SK-N-SH (cell line): ENCODE measurements at regions not wholly inside any gene's neighbourhood (a gene's known extent, or its start where the extent isn't known, plus 50 kb on each side); places are given as distances from the start of the nearest gene placed in this dataset.

Source experiments
- CTCF ChIA-PET: fragments of 300-600, 350-600 bp; formaldehyde crosslinking; extraction: SDS; loops from one replicate; lab custom pipeline; 2021; lab: Yijun Ruan, JAX
- POLR2A ChIA-PET: fragments of 350-600 bp; sonication (Branson Sonifier 250); formaldehyde crosslinking; extraction: SDS; loops from one replicate; lab custom pipeline; 2020; ENCODE audit warnings: antibody characterized with exemption, inconsistent platforms; lab: Yijun Ruan, JAX
- DNase-seq: peaks from one replicate; pipeline ENCODE4 v3.0.0; 2012
- H2AFZ ChIP-seq: fragments of 200-600 bp; sonication (generic); 2 replicates; pipeline ENCODE4 v1.8.1; 2016; ENCODE audit warnings: antibody characterized with exemption, mild to moderate bottlenecking, low read depth
- H3F3A ChIP-seq: fragments of 200-600 bp; sonication (generic); replicated peaks from 2 replicates; pipeline ENCODE3; 2016; ENCODE audit warnings: antibody characterized with exemption, mild to moderate bottlenecking; ENCODE audit not compliant: insufficient read depth
- H3K27ac ChIP-seq, 2 experiments: fragments of 200-500 bp in 1 of 2; fragments of 200-600 bp in 1 of 2; sonication (Bioruptor generic) in 1 of 2; sonication (generic), shearing (Covaris generic) in 1 of 2; 2 replicates each; pipeline versions ENCODE4 v1.5.1 to v1.6.1; 2014 to 2016; ENCODE audit warnings: low read depth in 2 of 2, inconsistent platforms in 1 of 2, low read length in 1 of 2, mild to moderate bottlenecking in 1 of 2, mixed read lengths in 1 of 2
- H3K27me3 ChIP-seq: fragments of 200-600 bp; sonication (generic), shearing (Covaris generic); 2 replicates; pipeline ENCODE4 v1.6.1; 2016; ENCODE audit warnings: mixed run types; ENCODE audit not compliant: insufficient read depth
- H3K36me3 ChIP-seq, 2 experiments: fragments of 200-500 bp in 1 of 2; fragments of 200-600 bp in 1 of 2; sonication (Bioruptor generic) in 1 of 2; sonication (generic) in 1 of 2; replicated peaks in 1 of 2; 2 replicates each; pipeline versions ENCODE3 to v1.5.1; 2014 to 2016; ENCODE audit warnings: low read length in 1 of 2, mild to moderate bottlenecking in 1 of 2; ENCODE audit not compliant: insufficient read depth in 2 of 2, control insufficient read depth in 1 of 2
- H3K4me1 ChIP-seq, 2 experiments: fragments of 200-500 bp in 1 of 2; fragments of 200-600 bp in 1 of 2; sonication (Bioruptor generic) in 1 of 2; sonication (generic), shearing (Covaris generic) in 1 of 2; 2 replicates each; pipeline versions ENCODE4 v1.5.1 to v1.6.1; 2014 to 2016; ENCODE audit warnings: low read depth in 1 of 2, low read length in 1 of 2, mixed run types in 1 of 2; ENCODE audit not compliant: insufficient read depth in 2 of 2, control insufficient read depth in 1 of 2
- H3K4me2 ChIP-seq: fragments of 200-600 bp; sonication (generic), shearing (Covaris generic); 2 replicates; pipeline ENCODE4 v1.6.1; 2017; ENCODE audit warnings: mixed run types
- H3K4me3 ChIP-seq, 2 experiments: fragments of 200-500 bp in 1 of 2; fragments of 200-600 bp in 1 of 2; sonication (Bioruptor generic) in 1 of 2; sonication (generic), shearing (Covaris generic) in 1 of 2; 2 replicates each; pipeline versions ENCODE4 v1.5.1 to v1.8.1; 2014 to 2016; ENCODE audit warnings: low read depth in 2 of 2, inconsistent platforms in 1 of 2, low read length in 1 of 2, mild to moderate bottlenecking in 1 of 2, mixed read lengths in 1 of 2, moderate library complexity in 1 of 2
- H3K79me2 ChIP-seq: fragments of 200-600 bp; sonication (generic); 2 replicates; pipeline ENCODE4 v1.8.1; 2017; ENCODE audit warnings: mild to moderate bottlenecking; ENCODE audit not compliant: insufficient read depth
- H3K9ac ChIP-seq: fragments of 200-600 bp; sonication (generic); 2 replicates; pipeline ENCODE4 v1.6.1; 2017; ENCODE audit warnings: mixed run types
- H3K9me2 ChIP-seq: fragments of 200-600 bp; sonication (generic); 2 replicates; pipeline ENCODE4 v1.6.1; 2017; ENCODE audit warnings: mixed run types
- H3K9me3 ChIP-seq: fragments of 200-600 bp; sonication (generic); 2 replicates; pipeline ENCODE4 v1.6.1; 2017; ENCODE audit warnings: mixed run types, mild to moderate bottlenecking, moderate library complexity
- H4K20me1 ChIP-seq: fragments of 200-600 bp; sonication (generic); 2 replicates; pipeline ENCODE4 v1.6.1; 2017; ENCODE audit warnings: mild to moderate bottlenecking, mixed run types; ENCODE audit not compliant: insufficient read depth
- CHD2 ChIP-seq: fragments of 150-350 bp; IDR thresholded peaks from 2 replicates; pipeline ENCODE4 v1.6.1; 2018; ENCODE audit warnings: low read length; ENCODE audit not compliant: partially characterized antibody
- ELF1 ChIP-seq: IDR thresholded peaks from 2 replicates; pipeline ENCODE4 v1.4.0; 2012
- EP300 ChIP-seq, 2 experiments: IDR thresholded peaks; 2 replicates each; pipeline versions ENCODE4 v1.4.0 to v1.6.1; 2012; ENCODE audit warnings: borderline replicate concordance in 1 of 2, low read depth in 1 of 2, low read length in 1 of 2
- FOXJ3 ChIP-seq: sonication (generic); formaldehyde crosslinking; IDR thresholded peaks from 2 replicates; pipeline ENCODE4 v1.5.1; 2020; ENCODE audit warnings: mild to moderate bottlenecking, missing genetic modification reagents
- FOXM1 ChIP-seq: IDR thresholded peaks from 2 replicates; pipeline ENCODE4 v1.4.0; 2012; ENCODE audit warnings: low read depth, mild to moderate bottlenecking
- GABPA ChIP-seq: IDR thresholded peaks from 2 replicates; pipeline ENCODE4 v1.4.0; 2012; ENCODE audit warnings: low read depth, mild to moderate bottlenecking
- GATA2 ChIP-seq: sonication (generic); formaldehyde crosslinking; IDR thresholded peaks from 2 replicates; pipeline ENCODE4 v1.5.0; 2020; ENCODE audit warnings: mild to moderate bottlenecking, missing genetic modification reagents
- MXI1 ChIP-seq: IDR thresholded peaks from 2 replicates; pipeline ENCODE4 v1.6.1; 2012; ENCODE audit warnings: mild to moderate bottlenecking, low read depth, low read length, improper control_type of control experiment
- NRF1 ChIP-seq: IDR thresholded peaks from 2 replicates; pipeline ENCODE4 v1.6.1; 2012; ENCODE audit warnings: low read depth, mild to moderate bottlenecking, low read length
- PBX3 ChIP-seq: IDR thresholded peaks from 2 replicates; pipeline ENCODE4; 2012
- POLR2AphosphoS5 ChIP-seq: IDR thresholded peaks from 2 replicates; pipeline ENCODE4 v1.6.1; 2012; ENCODE audit warnings: low read depth, low read length
- RAD21 ChIP-seq: IDR thresholded peaks from 2 replicates; pipeline ENCODE4 v1.6.1; 2012; ENCODE audit warnings: mild to moderate bottlenecking, low read length
- RCOR1 ChIP-seq: fragments of 150-350 bp; IDR thresholded peaks from 2 replicates; pipeline ENCODE4 v1.6.1; 2017; ENCODE audit warnings: antibody characterized with exemption, low read length
- RFX5 ChIP-seq: IDR thresholded peaks from 2 replicates; pipeline ENCODE4 v1.6.1; 2012; ENCODE audit warnings: mild to moderate bottlenecking, improper control_type of control experiment, low read length
- SMC3 ChIP-seq: IDR thresholded peaks from 2 replicates; pipeline ENCODE4 v1.6.1; 2012; ENCODE audit warnings: low read depth, low read length, improper control_type of control experiment
- TAF1 ChIP-seq: IDR thresholded peaks from 2 replicates; pipeline ENCODE4 v1.6.1; 2012; ENCODE audit warnings: low read depth, mild to moderate bottlenecking, low read length, moderate library complexity, borderline replicate concordance
- TCF12 ChIP-seq: IDR thresholded peaks from 2 replicates; pipeline ENCODE4 v1.4.0; 2012
- YY1 ChIP-seq: IDR thresholded peaks from 2 replicates; pipeline ENCODE4 v1.4.0; 2012; ENCODE audit warnings: low read depth, mild to moderate bottlenecking
- WGBS: methylation state at CpG from one replicate; pipeline ENCODE4 v1.1.6; 2017; ENCODE audit warnings: low lambda C conversion rate; 5-methylcytosine and 5-hydroxymethylcytosine counted together
- TF ChIP-seq, protein P1 (sequence below): IDR thresholded peaks from 2 replicates; pipeline ENCODE4 v1.4.0; 2012; ENCODE audit warnings: low read depth, borderline replicate concordance
- TF ChIP-seq, protein P2 (sequence below): fragments of 150-350 bp; IDR thresholded peaks from 2 replicates; pipeline ENCODE4 v1.6.1; 2017; ENCODE audit warnings: antibody characterized with exemption, low read length, low read depth, borderline replicate concordance
- TF ChIP-seq, protein P3 (sequence below): fragments of 150-350 bp; IDR thresholded peaks from 2 replicates; pipeline ENCODE4 v1.6.1; 2016; ENCODE audit warnings: mild to moderate bottlenecking, low read depth, low read length
- TF ChIP-seq, protein P4 (sequence below): IDR thresholded peaks from 2 replicates; pipeline ENCODE4 v1.4.0; 2012; ENCODE audit warnings: low read depth

DNA sequence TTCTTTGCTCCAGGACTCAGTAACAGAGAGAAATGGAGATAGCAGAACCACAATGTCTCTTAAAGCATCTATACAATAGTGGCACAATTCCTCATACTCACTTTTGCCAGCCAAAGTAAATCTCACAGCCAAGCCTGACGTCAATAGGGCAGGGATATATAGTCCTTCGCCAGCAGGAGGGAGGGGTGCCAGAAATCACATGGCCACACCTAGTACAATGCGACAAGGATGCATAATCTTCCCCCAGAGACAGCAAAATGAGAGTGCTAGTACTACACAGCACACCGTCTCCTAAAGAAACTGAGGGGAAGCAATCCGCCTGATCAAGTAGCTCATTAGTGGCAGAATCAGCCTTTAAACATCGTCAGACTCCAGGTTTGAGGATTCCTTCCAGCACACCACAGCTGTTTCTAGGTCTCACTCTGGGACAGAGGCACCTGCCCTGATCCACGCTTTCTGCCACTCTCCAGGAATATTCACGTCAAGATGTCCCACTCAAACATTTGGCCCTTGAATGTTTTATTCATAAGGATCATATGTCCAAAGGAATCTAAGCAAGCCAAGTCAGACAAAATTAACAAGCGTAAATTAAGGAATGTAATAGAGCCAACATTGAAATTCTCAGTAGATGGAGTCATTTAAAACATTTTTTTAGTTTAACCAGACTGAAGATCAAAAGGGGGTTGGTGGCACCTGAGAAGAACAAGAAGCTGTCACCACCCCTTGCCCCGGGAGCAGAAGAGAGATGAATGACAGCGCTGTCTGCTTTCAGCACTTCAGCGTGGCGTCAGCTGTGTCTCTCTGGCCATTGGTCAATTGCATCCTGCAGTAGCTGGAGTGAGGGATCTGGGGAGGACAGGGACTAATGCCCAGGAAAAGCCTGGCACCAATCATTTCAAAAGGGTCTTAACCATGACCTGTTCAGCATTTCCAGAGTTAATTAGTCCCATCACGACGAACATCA is 63.5 kb upstream of the SERP2 start:
- Histone ChIP-seq H3K36me3 (no peaks in the 10 kb centered on the region), H3K9ac (no peak overlapping the region), H3F3A (peaks cover 36% of the 10 kb centered on the region), H3K27ac (peak overlapping the region in 1 of 2 experiments; percentile 98; a peak in 1 of 4 replicates), H3K9me2 (no peaks in the 10 kb centered on the region), H2AFZ (no peak overlapping the region), H3K4me1 (peaks cover 19 to 37% of the 10 kb centered on the region in 2 experiments; a peak in 3 of 4 replicates), H3K79me2 (no peaks in the 10 kb centered on the region), H4K20me1 (no peaks in the 10 kb centered on the region), H3K9me3 (no peaks in the 10 kb centered on the region), H3K4me3 (no peak overlapping the region), H3K27me3 (no peaks in the 10 kb centered on the region), H3K4me2 (no peak overlapping the region)
- TF ChIP-seq GABPA, result no peak
- TF ChIP-seq FOXJ3 (CRISPR knock-in tag), result no peak
- TF ChIP-seq, protein P1, sequence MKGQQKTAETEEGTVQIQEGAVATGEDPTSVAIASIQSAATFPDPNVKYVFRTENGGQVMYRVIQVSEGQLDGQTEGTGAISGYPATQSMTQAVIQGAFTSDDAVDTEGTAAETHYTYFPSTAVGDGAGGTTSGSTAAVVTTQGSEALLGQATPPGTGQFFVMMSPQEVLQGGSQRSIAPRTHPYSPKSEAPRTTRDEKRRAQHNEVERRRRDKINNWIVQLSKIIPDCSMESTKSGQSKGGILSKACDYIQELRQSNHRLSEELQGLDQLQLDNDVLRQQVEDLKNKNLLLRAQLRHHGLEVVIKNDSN, result no peak
- TF ChIP-seq TCF12, result no peak
- no peak for TF ChIP-seq NRF1
- TF ChIP-seq GATA2, result no peak
- no peak for TF ChIP-seq POLR2AphosphoS5
- WGBS, result 83% methylated on average over 12 of the region's 15 CpGs
- DNase-seq, result no peak
- ChIA-PET CTCF (interaction anchor here (0.6 kb wide), 1 partner anchor 9 kb away, joined by 3 read pairs; no protein-coding TSS in a partner anchor), POLR2A (interaction anchor here (0.9 kb wide), 1 partner anchor 21 kb away, joined by 3 read pairs; no protein-coding TSS in a partner anchor)

- H3K4me3 ChIP-seq, result no peak overlapping the region
- whole genome bisulfite sequencing, result 73% methylated on average over 8 of the region's 8 CpGs
- H3K4me1 ChIP-seq, result peaks cover 14 to 31% of the 10 kb centered on the region in 2 experiments; a peak in 3 of 4 replicates
- H3K79me2 ChIP-seq, result no peaks in the 10 kb centered on the region
- no peak overlapping the region for H3K9ac ChIP-seq
- H3K36me3 ChIP-seq, result no peaks in the 10 kb centered on the region
- H3K9me2 ChIP-seq, result no peaks in the 10 kb centered on the region
- H3K27ac ChIP-seq, result peak overlapping the region in 1 of 2 experiments; percentile 98; a peak in 1 of 4 replicates
- POLR2A ChIA-PET, result no interaction called here
- H3K9me3 ChIP-seq, result no peaks in the 10 kb centered on the region
- no peaks in the 10 kb centered on the region for H4K20me1 ChIP-seq
- CTCF ChIA-PET, result no interaction called here
- H2AFZ ChIP-seq, result no peak overlapping the region
- H3F3A ChIP-seq, result peaks cover 30% of the 10 kb centered on the region
- no peak overlapping the region for H3K4me2 ChIP-seq
- no peaks in the 10 kb centered on the region for H3K27me3 ChIP-seq
- DNase-seq, result no peak
- TF ChIP-seq FOXM1 (no peak), YY1 (no peak), TCF12 (peak; percentile 71), PBX3 (peak; percentile 46; the same call in 1 of the 2 replicates), ELF1 (no peak), MXI1 (no peak), RFX5 (no peak), GABPA (no peak), POLR2AphosphoS5 (peak; percentile 23; the same call in 1 of the 2 replicates), RCOR1 (no peak), EP300 (IDR thresholded peaks at IDR 0.05; ENCODE audit: borderline replicate concordance in 1 of 2, low read depth in 1 of 2, low read length in 1 of 2) (peak in 1 of 2 experiments; percentile 26; a peak in 1 of 4 replicates), SMC3 (no peak), RAD21 (no peak), TAF1 (no peak), CHD2 (no peak)
- TF ChIP-seq, protein P2, sequence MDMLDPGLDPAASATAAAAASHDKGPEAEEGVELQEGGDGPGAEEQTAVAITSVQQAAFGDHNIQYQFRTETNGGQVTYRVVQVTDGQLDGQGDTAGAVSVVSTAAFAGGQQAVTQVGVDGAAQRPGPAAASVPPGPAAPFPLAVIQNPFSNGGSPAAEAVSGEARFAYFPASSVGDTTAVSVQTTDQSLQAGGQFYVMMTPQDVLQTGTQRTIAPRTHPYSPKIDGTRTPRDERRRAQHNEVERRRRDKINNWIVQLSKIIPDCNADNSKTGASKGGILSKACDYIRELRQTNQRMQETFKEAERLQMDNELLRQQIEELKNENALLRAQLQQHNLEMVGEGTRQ, result no peak
- TF ChIP-seq, protein P3, sequence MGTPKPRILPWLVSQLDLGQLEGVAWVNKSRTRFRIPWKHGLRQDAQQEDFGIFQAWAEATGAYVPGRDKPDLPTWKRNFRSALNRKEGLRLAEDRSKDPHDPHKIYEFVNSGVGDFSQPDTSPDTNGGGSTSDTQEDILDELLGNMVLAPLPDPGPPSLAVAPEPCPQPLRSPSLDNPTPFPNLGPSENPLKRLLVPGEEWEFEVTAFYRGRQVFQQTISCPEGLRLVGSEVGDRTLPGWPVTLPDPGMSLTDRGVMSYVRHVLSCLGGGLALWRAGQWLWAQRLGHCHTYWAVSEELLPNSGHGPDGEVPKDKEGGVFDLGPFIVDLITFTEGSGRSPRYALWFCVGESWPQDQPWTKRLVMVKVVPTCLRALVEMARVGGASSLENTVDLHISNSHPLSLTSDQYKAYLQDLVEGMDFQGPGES, result no peak
- TF ChIP-seq, protein P4, sequence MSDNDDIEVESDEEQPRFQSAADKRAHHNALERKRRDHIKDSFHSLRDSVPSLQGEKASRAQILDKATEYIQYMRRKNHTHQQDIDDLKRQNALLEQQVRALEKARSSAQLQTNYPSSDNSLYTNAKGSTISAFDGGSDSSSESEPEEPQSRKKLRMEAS, result 0 out of 2 replicates have a peak, but pooled peaks have one; percentile 28
Observed at GRCh38 chr13:44311011-44311780, 62.4 kb upstream of the SERP2 start.
